ENCODE measurements at regions not wholly inside any gene's neighbourhood (a gene's known extent, or its start where the extent isn't known, plus 50 kb on each side); places are given as distances from the start of the nearest gene placed in this dataset.

GRCh38 chr6:8246403-8246802 is 144.1 kb upstream of the EEF1E1 start:
- no peak for ATAC-seq

GRCh38 chr6:8245726-8246125 is 143.4 kb upstream of the EEF1E1 start:
- DNase-seq (no peak), ATAC-seq (no peak)
- intact Hi-C loops (cut with DNase I, micrococcal nuclease), result no loop called here
- Histone ChIP-seq H3K4me3 (no peak overlapping the region), H3K4me1 (ENCODE audit: low read depth) (no peaks in the 10 kb centered on the region), H3K9me3 (no peaks in the 10 kb centered on the region), H3K36me3 (ENCODE audit: low read depth) (no peaks in the 10 kb centered on the region)
- no peak for TF ChIP-seq CTCF (IDR thresholded peaks at IDR 0.05)

More at GRCh38 chr6:8246403-8246802, 144.1 kb upstream of the EEF1E1 start:
- TF ChIP-seq CTCF (IDR thresholded peaks at IDR 0.05), result no peak
- intact Hi-C loops (cut with DNase I, micrococcal nuclease), result no loop called here
- no peaks in the 10 kb centered on the region for H3K4me1 ChIP-seq (ENCODE audit: low read depth)
- H3K4me3 ChIP-seq, result no peak overlapping the region
- no peak for DNase-seq
- H3K9me3 ChIP-seq, result no peaks in the 10 kb centered on the region
- H3K36me3 ChIP-seq (ENCODE audit: low read depth), result no peaks in the 10 kb centered on the region

DNA sequence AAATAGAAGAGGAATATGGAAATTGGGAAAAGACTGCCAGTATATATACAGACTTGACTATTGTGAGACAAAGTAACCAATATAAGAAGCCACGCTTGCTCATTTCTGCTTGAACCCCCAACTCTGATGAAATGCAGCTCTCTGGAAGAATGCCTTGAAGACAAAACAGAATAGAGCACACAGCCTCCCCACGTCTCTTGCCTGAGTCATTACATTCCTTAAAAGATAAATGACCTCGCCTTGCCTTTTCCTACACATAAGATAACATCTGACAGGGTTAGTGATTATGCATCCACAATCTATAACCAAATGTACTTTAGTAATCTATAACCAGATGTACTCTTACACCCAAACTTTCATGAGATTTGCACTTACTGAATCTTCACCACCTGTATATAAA is 141.1 kb upstream of the EEF1E1 start:
- intact Hi-C loops (cut with DNase I, micrococcal nuclease), result no loop called here
- ATAC-seq, result no peak
- no peaks in the 10 kb centered on the region for H3K36me3 ChIP-seq (ENCODE audit: low read depth)
- H3K4me1 ChIP-seq (ENCODE audit: low read depth), result no peaks in the 10 kb centered on the region
- H3K9me3 ChIP-seq, result no peaks in the 10 kb centered on the region
- H3K4me3 ChIP-seq, result no peak overlapping the region
- no peak for DNase-seq
- TF ChIP-seq CTCF (IDR thresholded peaks at IDR 0.05), result no peak

- no peaks in the 10 kb centered on the region for H3K36me3 ChIP-seq (ENCODE audit: low read depth)
- intact Hi-C loops (cut with DNase I, micrococcal nuclease), result no loop called here
- H3K4me3 ChIP-seq, result no peak overlapping the region
- no peaks in the 10 kb centered on the region for H3K9me3 ChIP-seq
- H3K4me1 ChIP-seq (ENCODE audit: low read depth), result no peaks in the 10 kb centered on the region
- no peak for TF ChIP-seq CTCF (IDR thresholded peaks at IDR 0.05)
- no peak for DNase-seq
- no peak for ATAC-seq
Measured at GRCh38 chr6:8242885-8243284, 140.5 kb upstream of the EEF1E1 start.

- intact Hi-C loops (cut with DNase I, micrococcal nuclease), result no loop called here
- H3K4me1 ChIP-seq (ENCODE audit: low read depth), result no peaks in the 10 kb centered on the region
- no peak for DNase-seq
- H3K9me3 ChIP-seq, result no peaks in the 10 kb centered on the region
- no peak for ATAC-seq
- no peak for TF ChIP-seq CTCF (IDR thresholded peaks at IDR 0.05)
- no peaks in the 10 kb centered on the region for H3K36me3 ChIP-seq (ENCODE audit: low read depth)
- no peak overlapping the region for H3K4me3 ChIP-seq
Measured at GRCh38 chr6:8240301-8240700, 138.0 kb upstream of the EEF1E1 start.

Measured in mucosa of descending colon (tissue), 3 donors.